ENCODE measurements at regions not wholly inside any gene's neighbourhood (a gene's known extent, or its start where the extent isn't known, plus 50 kb on each side); places are given as distances from the start of the nearest gene placed in this dataset.

DNA sequence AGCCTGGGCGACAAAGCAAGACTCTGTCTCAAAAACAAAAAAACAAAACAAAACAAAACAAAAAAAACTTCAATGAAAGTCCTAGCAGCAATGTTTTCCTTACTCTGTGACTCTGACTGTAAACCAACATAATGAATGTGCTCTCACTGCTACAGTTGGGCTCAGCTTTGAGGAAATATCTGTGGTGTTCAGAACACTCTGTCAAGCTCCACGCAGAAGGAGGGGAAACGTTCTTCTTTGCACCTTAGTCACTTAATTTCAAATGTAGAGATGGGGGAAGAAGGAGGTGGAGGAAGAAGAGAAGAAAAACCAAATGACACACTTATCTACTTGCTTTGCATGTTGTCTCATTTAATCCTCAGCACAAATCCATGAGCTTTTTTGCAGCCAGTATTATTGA lies 107.1 kb upstream of the UBE3A start:
- Mint-ChIP-seq H3K27ac (no peak overlapping the region), H3K36me3 (ENCODE audit: low read depth) (no peaks in the 10 kb centered on the region), H3K27me3 (no peaks in the 10 kb centered on the region), H3K9me3 (peaks cover 2% of the 10 kb centered on the region), H3K4me3 (no peak overlapping the region), H3K4me1 (no peaks in the 10 kb centered on the region)
- no peak for DNase-seq
- CTCF ChIA-PET: no interaction called here
- POLR2A ChIA-PET: no interaction called here

DNA sequence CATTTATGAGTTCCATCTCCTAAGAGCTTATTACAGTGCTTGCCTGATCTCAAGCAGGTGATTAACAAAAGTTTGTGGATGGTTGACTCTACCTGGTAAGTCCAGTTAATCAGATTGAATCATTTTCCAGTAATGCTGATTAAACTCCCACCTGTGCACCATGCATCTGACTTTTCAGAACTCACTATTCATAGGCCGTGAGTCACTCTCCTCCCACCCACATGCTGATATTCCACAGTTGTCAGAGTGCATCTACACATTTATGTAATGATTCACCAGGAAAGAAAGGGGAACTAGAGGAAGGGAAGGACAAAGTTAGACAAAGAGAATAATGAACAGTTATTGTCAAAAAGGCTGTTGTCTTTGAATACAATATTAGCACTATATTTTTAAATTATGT lies 106.2 kb upstream of the UBE3A start:
- POLR2A ChIA-PET: no interaction called here
- CTCF ChIA-PET: no interaction called here
- Mint-ChIP-seq H3K9me3 (peaks cover 2% of the 10 kb centered on the region), H3K4me3 (no peak overlapping the region), H3K4me1 (no peaks in the 10 kb centered on the region), H3K27ac (no peak overlapping the region), H3K36me3 (ENCODE audit: low read depth) (no peaks in the 10 kb centered on the region), H3K27me3 (no peaks in the 10 kb centered on the region)
- no peak for DNase-seq

DNA sequence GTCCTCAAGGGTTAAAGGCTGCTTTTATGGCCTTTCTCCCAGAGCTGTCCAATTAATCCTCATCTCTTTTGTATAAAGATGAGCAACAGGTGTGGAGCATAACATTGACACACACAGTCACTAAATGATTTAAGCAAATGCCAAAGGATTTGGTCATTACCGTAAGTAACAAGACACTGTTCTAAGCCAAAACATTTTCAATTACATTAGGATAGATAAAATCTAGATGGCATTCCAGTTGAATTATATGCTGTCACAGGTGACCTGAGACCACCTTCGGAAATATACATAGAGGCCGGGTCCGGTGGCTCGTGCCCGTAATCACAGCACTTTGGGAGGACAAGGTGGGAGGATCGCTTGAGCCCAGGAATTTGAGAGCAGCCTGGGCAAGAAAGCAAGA lies 105.3 kb upstream of the UBE3A start:
- no peaks in the 10 kb centered on the region for H3K4me1 Mint-ChIP-seq
- DNase-seq: no peak
- H3K36me3 Mint-ChIP-seq (ENCODE audit: low read depth): no peaks in the 10 kb centered on the region
- peaks cover 2% of the 10 kb centered on the region for H3K9me3 Mint-ChIP-seq
- no peak overlapping the region for H3K27ac Mint-ChIP-seq
- H3K4me3 Mint-ChIP-seq: no peak overlapping the region
- ChIA-PET POLR2A (no interaction called here), CTCF (no interaction called here)
- no peaks in the 10 kb centered on the region for H3K27me3 Mint-ChIP-seq

DNA sequence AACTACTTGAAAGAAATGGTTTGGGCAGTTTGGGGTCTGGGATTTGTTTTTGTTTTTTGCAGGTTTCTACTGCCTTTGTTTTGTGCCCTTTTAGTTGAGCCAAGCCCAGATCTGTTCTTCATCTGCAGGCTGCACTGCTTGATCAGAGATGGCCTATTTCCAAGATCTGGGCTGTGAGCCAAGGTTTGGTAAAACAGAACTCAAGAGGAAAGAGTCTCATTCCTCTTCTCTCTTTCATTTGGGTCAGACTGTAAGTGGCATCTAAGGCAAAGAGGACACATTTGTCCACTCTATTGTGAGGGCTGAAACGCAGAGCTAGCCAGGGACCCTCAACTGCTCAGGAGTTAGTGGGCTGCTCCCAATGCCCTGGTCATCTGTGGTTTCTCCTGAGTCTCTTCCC lies 104.4 kb upstream of the UBE3A start:
- POLR2A ChIA-PET: no interaction called here
- Mint-ChIP-seq H3K9me3 (no peaks in the 10 kb centered on the region), H3K27me3 (no peaks in the 10 kb centered on the region), H3K27ac (no peak overlapping the region), H3K36me3 (ENCODE audit: low read depth) (no peaks in the 10 kb centered on the region), H3K4me1 (no peaks in the 10 kb centered on the region), H3K4me3 (no peak overlapping the region)
- DNase-seq: no peak
- CTCF ChIA-PET: no interaction called here

DNA sequence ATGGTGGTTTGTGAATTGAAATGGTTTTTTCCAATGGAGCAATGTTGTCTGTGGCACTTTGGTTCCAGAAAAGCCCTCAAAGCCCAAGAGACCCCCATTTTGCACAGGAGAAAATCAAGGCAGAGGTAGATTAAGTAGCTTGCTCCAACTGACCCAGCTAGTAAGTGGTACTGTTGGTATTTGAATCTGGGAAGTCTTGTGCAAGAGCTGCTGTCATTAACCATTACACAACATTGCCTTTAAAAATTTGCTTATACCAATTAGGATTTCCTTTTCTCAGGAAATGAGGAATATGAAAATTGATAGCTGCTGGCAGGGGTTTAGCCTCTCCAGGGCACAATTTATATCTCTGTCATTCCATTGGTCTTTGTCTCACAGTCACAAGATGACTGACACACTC lies 102.4 kb upstream of the UBE3A start:
- no peak overlapping the region for H3K27ac Mint-ChIP-seq
- no peaks in the 10 kb centered on the region for H3K9me3 Mint-ChIP-seq
- CTCF ChIA-PET: no interaction called here
- H3K4me1 Mint-ChIP-seq: no peaks in the 10 kb centered on the region
- no peaks in the 10 kb centered on the region for H3K36me3 Mint-ChIP-seq (ENCODE audit: low read depth)
- POLR2A ChIA-PET: no interaction called here
- no peak for DNase-seq
- no peaks in the 10 kb centered on the region for H3K27me3 Mint-ChIP-seq
- no peak overlapping the region for H3K4me3 Mint-ChIP-seq

DNA sequence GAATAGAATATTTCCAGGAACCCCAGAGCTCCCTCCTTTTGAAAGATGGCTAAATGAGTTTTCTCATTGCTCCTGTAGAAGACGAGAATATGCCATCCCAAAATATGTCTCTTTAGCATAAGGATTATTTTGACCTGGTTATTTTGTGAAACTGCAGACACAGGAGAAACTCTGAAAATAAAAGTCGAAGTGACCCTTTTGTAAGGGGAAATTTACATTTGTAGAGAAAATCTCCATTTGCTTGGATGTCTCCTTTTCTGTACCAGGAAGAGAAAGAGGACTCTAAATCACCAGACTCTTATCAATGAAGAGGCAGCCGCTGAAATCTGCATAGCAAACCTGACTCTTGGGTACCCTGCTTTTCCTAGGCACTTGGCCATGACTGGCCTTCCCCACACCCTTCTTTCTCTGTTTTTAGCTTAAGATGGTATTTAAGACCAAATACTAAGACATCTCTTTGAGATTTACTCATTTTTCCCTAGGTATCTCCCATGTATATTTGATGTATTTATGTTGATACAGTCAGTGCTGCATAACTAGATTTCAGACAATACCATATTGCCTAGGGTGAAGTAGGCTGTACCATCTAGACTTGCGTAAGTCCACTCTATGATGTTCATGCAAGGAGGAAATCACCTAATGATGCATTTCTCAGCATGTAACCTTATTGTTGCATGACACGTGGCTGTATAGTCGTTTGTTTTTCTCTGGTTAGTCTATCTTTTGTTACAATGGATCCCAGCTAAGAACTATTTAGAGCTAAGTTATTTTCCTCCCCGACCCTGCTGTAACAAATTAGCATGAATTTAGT lies 98.2 kb upstream of the UBE3A start:
- Mint-ChIP-seq H3K4me3 (no peak overlapping the region), H3K4me1 (no peaks in the 10 kb centered on the region), H3K27me3 (no peaks in the 10 kb centered on the region), H3K36me3 (ENCODE audit: low read depth) (no peaks in the 10 kb centered on the region), H3K27ac (no peak overlapping the region), H3K9me3 (no peaks in the 10 kb centered on the region)
- no peak for DNase-seq
- ChIA-PET CTCF (no interaction called here), POLR2A (no interaction called here)

DNA sequence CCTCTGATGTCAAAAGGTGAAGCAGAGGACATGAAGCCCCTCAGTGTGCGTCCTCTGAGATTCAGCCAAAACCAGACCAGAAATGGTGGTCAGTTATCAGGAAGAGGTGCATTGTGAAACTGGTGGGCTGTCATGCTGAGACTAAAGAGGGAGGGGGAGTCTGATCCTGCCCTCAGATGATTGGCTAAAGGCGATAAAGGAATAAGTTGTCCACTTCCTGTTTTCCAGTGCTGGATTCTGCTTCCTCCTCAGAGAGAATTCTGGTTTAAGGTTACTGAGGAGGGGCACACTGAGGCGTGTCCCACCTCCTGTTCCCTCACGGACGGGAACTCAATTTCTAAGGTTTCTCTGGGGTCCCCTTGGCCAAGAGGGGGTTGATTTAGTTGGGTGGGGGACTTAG lies 97.0 kb upstream of the UBE3A start:
- DNase-seq: no peak
- Mint-ChIP-seq H3K27ac (no peak overlapping the region), H3K4me3 (no peak overlapping the region), H3K27me3 (no peaks in the 10 kb centered on the region), H3K9me3 (no peaks in the 10 kb centered on the region), H3K4me1 (no peaks in the 10 kb centered on the region), H3K36me3 (ENCODE audit: low read depth) (no peaks in the 10 kb centered on the region)
- ChIA-PET CTCF (no interaction called here), POLR2A (no interaction called here)

DNA sequence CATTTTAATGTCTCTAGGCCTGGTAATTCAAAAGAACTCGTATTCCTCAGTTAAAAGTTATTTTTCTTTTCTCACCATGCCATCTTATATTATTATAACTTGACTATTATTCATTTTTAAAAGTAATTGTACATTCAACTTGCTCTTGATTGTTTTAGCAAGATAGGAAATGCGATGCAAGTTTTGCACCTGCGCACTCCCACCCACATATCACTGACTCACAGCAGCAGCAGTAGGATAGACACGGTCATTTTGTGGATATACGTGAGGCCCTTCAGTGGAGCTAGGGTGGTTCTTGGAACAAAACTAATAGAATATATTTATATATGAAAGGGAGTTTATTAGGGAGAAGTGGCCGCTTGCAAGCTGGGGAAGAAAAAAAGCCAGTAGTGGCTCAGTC lies 95.5 kb upstream of the UBE3A start:
- CTCF ChIA-PET: no interaction called here
- no peaks in the 10 kb centered on the region for H3K4me1 Mint-ChIP-seq
- DNase-seq: no peak
- POLR2A ChIA-PET: no interaction called here
- H3K9me3 Mint-ChIP-seq: peaks cover 6% of the 10 kb centered on the region
- no peaks in the 10 kb centered on the region for H3K36me3 Mint-ChIP-seq (ENCODE audit: low read depth)
- H3K27ac Mint-ChIP-seq: no peak overlapping the region
- H3K27me3 Mint-ChIP-seq: no peaks in the 10 kb centered on the region
- H3K4me3 Mint-ChIP-seq: no peak overlapping the region

DNA sequence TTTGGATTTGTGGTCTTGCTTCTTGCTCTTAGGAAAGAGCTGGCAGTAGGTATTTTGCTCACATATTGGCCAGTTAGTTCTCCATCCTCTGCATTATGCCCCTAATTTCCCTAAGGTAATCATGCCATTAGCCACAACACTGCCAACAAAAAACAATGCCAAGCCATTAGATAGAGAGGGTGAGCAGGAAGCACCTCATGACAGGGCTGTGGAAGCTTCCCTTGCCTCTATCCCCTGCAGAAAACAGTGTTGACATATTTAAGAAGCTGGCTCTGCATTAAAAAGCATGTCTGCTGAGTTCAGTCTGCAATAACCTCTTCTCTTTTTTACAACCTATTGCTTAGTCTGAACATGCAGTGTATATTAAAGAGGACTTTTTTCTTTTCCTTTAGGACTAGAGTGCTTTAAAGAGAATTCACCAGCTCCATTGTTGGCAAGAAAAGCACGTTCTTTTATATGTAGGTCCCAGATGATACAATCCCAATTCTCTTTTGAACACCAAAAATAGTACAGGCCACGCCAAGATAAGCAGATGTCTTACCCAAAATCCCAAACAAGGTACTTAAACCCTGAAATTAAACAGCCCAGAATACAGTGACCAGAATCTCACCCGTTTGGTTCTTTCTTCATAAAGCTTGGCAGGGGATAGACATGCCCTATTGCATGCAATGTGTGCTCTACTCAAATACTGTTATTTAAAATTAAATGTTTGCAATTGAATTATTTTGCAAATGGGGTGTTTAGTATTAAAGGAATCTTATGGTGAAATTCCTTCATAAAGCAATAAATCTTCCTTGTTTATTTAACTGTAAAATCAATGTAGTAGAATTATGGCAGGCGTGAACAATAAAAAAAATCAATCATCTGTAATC lies 93.7 kb upstream of the UBE3A start:
- ChIA-PET POLR2A (no interaction called here), CTCF (no interaction called here)
- no peak for DNase-seq
- Mint-ChIP-seq H3K9me3 (peaks cover 10% of the 10 kb centered on the region), H3K27me3 (no peaks in the 10 kb centered on the region), H3K4me3 (no peak overlapping the region), H3K27ac (no peak overlapping the region), H3K4me1 (no peaks in the 10 kb centered on the region), H3K36me3 (ENCODE audit: low read depth) (no peaks in the 10 kb centered on the region)

DNA sequence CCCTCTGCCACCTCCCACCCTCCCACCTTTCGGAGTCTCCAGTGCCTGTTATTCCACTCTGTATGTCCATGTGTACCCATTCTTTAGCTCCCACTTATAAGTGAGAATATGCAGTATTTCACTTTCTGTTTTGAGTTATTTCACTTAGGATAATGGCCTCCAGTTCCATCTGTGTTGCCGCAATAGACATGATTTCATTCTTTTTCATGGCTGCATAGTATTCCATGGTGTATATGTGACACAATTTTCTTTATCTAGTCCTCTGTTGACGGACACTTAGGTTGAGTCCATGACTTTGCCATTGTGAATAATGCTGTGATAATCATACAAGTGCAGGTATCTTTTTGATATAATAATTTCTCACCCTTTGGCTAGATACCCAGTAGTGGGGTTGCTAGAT lies 91.0 kb upstream of the UBE3A start:
- no peak overlapping the region for H3K27ac Mint-ChIP-seq
- H3K9me3 Mint-ChIP-seq: peaks cover 11% of the 10 kb centered on the region
- ChIA-PET CTCF (no interaction called here), POLR2A (no interaction called here)
- no peak for DNase-seq
- no peaks in the 10 kb centered on the region for H3K36me3 Mint-ChIP-seq (ENCODE audit: low read depth)
- no peaks in the 10 kb centered on the region for H3K27me3 Mint-ChIP-seq
- H3K4me3 Mint-ChIP-seq: no peak overlapping the region
- H3K4me1 Mint-ChIP-seq: no peaks in the 10 kb centered on the region

DNA sequence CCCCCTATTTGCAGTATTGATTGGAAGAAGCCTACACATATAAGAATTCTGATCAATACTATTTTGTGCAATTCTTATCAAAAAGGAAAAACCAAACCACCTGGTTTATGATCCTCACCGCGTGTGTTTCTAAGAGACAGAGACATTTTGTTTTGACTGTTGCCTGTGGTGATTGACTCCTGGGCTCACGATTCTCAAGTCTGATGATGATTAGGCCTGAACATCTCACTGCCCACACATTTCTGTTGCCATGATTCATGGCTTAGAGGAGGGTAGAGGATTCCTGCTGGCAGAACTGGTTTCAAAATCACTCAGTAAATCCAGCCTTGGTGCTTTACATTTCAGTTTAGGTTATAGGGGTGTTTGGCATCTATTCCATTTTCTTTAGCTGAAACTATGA lies 88.3 kb upstream of the UBE3A start:
- H3K9me3 Mint-ChIP-seq: peaks cover 16% of the 10 kb centered on the region

DNA sequence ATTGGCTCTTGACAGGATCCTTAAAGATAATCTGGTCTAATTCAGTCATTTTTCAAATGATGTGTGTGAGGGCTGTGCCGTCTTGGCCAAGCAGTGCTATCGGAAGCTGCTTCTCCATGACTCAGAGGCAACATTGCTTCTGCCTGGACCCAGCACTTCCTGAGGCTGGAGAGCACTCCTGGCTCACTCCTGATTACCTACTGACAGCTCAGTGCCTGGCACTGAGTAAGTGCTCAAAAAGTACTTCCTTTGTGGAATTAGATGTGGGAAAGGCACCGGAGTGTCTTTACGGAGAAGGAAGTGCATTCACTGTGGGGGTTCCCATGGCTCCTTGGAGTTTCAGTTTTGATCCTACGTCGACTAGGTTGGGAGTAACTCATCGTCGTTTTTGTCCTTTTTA lies 86.9 kb upstream of the UBE3A start:
- ChIA-PET CTCF (interaction anchor here (1.2 kb wide), 1 partner anchor 17 kb away, joined by 3 read pairs; no protein-coding TSS in a partner anchor), POLR2A (no interaction called here)
- H3K27me3 Mint-ChIP-seq: no peaks in the 10 kb centered on the region
- H3K36me3 Mint-ChIP-seq (ENCODE audit: low read depth): no peaks in the 10 kb centered on the region
- no peak overlapping the region for H3K4me3 Mint-ChIP-seq
- no peak overlapping the region for H3K27ac Mint-ChIP-seq
- peaks cover 20% of the 10 kb centered on the region for H3K9me3 Mint-ChIP-seq
- H3K4me1 Mint-ChIP-seq: no peaks in the 10 kb centered on the region
- DNase-seq: no peak

More for the DNA sequence above, 88.3 kb upstream of the UBE3A start:
- DNase-seq: no peak
- H3K4me3 Mint-ChIP-seq: no peak overlapping the region
- no peaks in the 10 kb centered on the region for H3K36me3 Mint-ChIP-seq (ENCODE audit: low read depth)
- ChIA-PET POLR2A (no interaction called here), CTCF (no interaction called here)
- no peak overlapping the region for H3K27ac Mint-ChIP-seq
- no peaks in the 10 kb centered on the region for H3K4me1 Mint-ChIP-seq
- no peaks in the 10 kb centered on the region for H3K27me3 Mint-ChIP-seq

DNA sequence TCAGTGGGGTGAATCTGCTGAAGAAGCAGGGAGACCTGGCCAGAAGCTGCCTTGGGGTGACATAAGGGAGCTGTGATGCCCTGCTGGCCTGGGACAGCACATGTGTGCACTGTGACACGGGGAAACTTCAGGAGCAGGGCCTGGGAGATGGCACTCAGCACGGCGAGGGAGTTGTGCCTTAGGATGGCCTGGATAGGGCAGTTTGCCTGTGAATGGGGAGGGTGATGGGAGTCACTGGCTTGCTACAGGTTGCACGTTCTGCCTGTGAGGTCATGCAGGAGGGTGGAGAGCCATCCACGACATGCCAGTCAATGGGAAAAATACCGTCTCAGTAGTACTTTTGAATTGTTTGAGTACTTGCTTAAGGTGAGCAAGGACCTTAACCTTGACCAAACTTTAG lies 76.8 kb upstream of the UBE3A start:
- Mint-ChIP-seq H3K36me3 (ENCODE audit: low read depth) (no peaks in the 10 kb centered on the region), H3K4me3 (no peak overlapping the region), H3K27me3 (no peaks in the 10 kb centered on the region), H3K27ac (no peak overlapping the region), H3K9me3 (no peaks in the 10 kb centered on the region), H3K4me1 (no peaks in the 10 kb centered on the region)
- ChIA-PET POLR2A (no interaction called here), CTCF (no interaction called here)
- DNase-seq: no peak

DNA sequence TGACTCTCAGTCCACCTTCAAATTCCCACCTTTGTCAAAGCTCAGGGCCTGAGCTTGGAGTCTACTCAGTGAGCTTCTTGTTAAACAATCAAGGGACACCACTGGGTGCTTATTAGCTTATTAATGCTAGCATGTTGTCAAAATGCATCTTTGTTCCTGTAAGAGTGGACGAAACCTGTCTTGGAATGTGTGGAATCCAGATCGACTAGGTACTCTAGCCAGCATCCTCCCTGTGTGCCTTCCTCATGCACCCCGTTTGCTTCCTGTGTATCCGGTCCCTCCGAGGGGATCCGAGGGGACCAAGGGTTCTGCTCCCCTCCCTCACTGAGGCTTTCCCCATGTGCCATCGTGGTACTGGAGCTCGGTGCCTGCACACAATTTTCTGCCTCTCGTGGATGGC lies 75.7 kb upstream of the UBE3A start:
- ChIA-PET POLR2A (no interaction called here), CTCF (interaction anchor here (1.1 kb wide), 1 partner anchor 419 kb away, joined by 3 read pairs; no protein-coding TSS in a partner anchor)
- no peaks in the 10 kb centered on the region for H3K36me3 Mint-ChIP-seq (ENCODE audit: low read depth)
- H3K27ac Mint-ChIP-seq: no peak overlapping the region
- no peak for DNase-seq
- H3K4me3 Mint-ChIP-seq: no peak overlapping the region
- no peaks in the 10 kb centered on the region for H3K27me3 Mint-ChIP-seq
- H3K4me1 Mint-ChIP-seq: no peaks in the 10 kb centered on the region
- H3K9me3 Mint-ChIP-seq: no peaks in the 10 kb centered on the region
